Mammary epithelial cell (primary cell): ENCODE measurements at regions not wholly inside any gene's neighbourhood (a gene's known extent, or its start where the extent isn't known, plus 50 kb on each side); places are given as distances from the start of the nearest gene placed in this dataset.

Experiments
- EZH2 ChIP-seq: IDR thresholded peaks from 2 replicates; pipeline ENCODE4 v1.6.1; 2012; ENCODE audit warnings: low read length, inconsistent platforms, borderline replicate concordance
- TF ChIP-seq, protein P1 (sequence below), 2 donors: IDR thresholded peaks in 1 of 2; conservative IDR thresholded peaks in 1 of 2; 2 replicates each; pipeline ENCODE4 v1.5.1; 2011 to 2012; ENCODE audit warnings: inconsistent platforms in 2 of 2, low read length in 2 of 2, mild to moderate bottlenecking in 2 of 2, control low read depth in 1 of 2, low read depth in 1 of 2; ENCODE audit not compliant: insufficient read depth in 1 of 2; ENCODE audit errors: extremely low read depth in 1 of 2

DNA sequence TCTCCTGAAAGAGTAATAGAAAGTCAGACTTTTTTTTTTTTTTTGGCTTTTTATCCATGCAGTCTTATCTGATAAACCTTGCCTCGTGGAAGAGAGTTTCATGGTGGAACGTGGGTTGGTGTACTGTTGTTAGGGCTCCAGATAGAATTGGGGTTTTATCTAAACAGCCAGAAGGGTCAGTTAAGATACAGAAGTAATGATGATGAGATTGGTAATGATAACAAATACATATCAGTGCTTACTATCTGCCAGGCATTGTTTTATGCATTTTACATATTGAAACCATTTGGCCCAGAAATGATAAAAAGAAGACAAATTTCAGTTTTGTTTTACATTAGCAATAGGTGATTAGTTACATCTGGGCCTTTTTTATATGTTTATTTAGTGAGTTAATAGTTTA lies 372.8 kb upstream of the PRICKLE1 start:
- TF ChIP-seq, protein P1, sequence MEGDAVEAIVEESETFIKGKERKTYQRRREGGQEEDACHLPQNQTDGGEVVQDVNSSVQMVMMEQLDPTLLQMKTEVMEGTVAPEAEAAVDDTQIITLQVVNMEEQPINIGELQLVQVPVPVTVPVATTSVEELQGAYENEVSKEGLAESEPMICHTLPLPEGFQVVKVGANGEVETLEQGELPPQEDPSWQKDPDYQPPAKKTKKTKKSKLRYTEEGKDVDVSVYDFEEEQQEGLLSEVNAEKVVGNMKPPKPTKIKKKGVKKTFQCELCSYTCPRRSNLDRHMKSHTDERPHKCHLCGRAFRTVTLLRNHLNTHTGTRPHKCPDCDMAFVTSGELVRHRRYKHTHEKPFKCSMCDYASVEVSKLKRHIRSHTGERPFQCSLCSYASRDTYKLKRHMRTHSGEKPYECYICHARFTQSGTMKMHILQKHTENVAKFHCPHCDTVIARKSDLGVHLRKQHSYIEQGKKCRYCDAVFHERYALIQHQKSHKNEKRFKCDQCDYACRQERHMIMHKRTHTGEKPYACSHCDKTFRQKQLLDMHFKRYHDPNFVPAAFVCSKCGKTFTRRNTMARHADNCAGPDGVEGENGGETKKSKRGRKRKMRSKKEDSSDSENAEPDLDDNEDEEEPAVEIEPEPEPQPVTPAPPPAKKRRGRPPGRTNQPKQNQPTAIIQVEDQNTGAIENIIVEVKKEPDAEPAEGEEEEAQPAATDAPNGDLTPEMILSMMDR (conservative IDR thresholded peaks at IDR 0.05 in 1 of 2, IDR thresholded peaks at IDR 0.05 in 1 of 2; ENCODE audit: extremely low read depth in 1 of 2, insufficient read depth in 1 of 2, low read depth in 1 of 2, low read length in 2 of 2): no peak
- no peak for TF ChIP-seq EZH2
